K562 (cell line): ENCODE measurements at regions not wholly inside any gene's neighbourhood (a gene's known extent, or its start where the extent isn't known, plus 50 kb on each side); places are given as distances from the start of the nearest gene placed in this dataset.
A peak's percentile ranks its signal among the peaks of the same experiment; 100 is the strongest.

Source experiments
- ATAC-seq: fragments of 200-7000 bp; cut with Tn5 transposase; 3 replicates; pipeline ENCODE4 v1.9.1; 2020; ENCODE audit warnings: moderate library complexity
- BruUV-seq: library from RNA; stranded (reverse); fragments of 400-500 nt; replicated peaks from 2 replicates; lab custom pipeline; 2021; lab: Mats Ljungman, UMichigan
- CTCF ChIA-PET: fragments of 300-600 bp; formaldehyde crosslinking; extraction: SDS; loops from one replicate; lab custom pipeline; 2021; ENCODE audit warnings: low intra/inter-chr PET ratio; lab: Yijun Ruan, JAX
- POLR2A ChIA-PET: fragments of 300-600, 350-650 bp; sonication (Branson Sonifier 250); formaldehyde crosslinking; extraction: SDS; loops from one replicate; lab custom pipeline; 2021; ENCODE audit warnings: antibody characterized with exemption, inconsistent platforms; lab: Yijun Ruan, JAX
- DNase-seq, 4 experiments: peaks; one replicate each; pipeline versions ENCODE4 v3.0.0 to v3.0.0-alpha.2; 2011 to 2018; ENCODE audit warnings: low spot score in 3 of 4, mixed read lengths in 3 of 4; ENCODE audit errors: extremely low read depth in 1 of 4
- FAIRE-seq: peaks from 2 replicates; lab custom pipeline; 2011; peaks lifted over from hg19 to GRCh38; lab: Jason Lieb, UNC
- H2AFZ ChIP-seq: 2 replicates; pipeline ENCODE4 v1.6.0; 2011; ENCODE audit warnings: low read depth, low read length, control low read depth, inconsistent platforms
- H3K27ac ChIP-seq: fragments of 200-600 bp; 3 replicates; pipeline ENCODE4 v1.8.0; 2011; ENCODE audit warnings: low read depth, mild to moderate bottlenecking, control low read depth, inconsistent platforms, low read length, moderate library complexity, mixed read lengths; ENCODE audit errors: extremely low read depth
- H3K27me3 ChIP-seq, 2 experiments: fragments of 300-600 bp in 1 of 2; 2 replicates in 1 of 2; 3 replicates in 1 of 2; pipeline versions ENCODE4 v1.6.0 to v1.8.0; 2011; ENCODE audit warnings: inconsistent platforms in 2 of 2, low read length in 2 of 2, mild to moderate bottlenecking in 1 of 2, mixed read lengths in 1 of 2, moderate library complexity in 1 of 2; ENCODE audit not compliant: control insufficient read depth in 2 of 2, insufficient read depth in 2 of 2
- H3K36me3 ChIP-seq: fragments of 300-600 bp; 3 replicates; pipeline ENCODE4 v1.8.0; 2011; ENCODE audit warnings: mild to moderate bottlenecking, low read length, inconsistent platforms; ENCODE audit not compliant: control insufficient read depth, insufficient read depth
- H3K4me1 ChIP-seq, 2 experiments: fragments of 200-600 bp in 1 of 2; replicated peaks in 1 of 2; 2 replicates in 1 of 2; 3 replicates in 1 of 2; pipeline versions ENCODE4 v1.5.1 to v1.8.0; 2011; ENCODE audit warnings: inconsistent platforms in 2 of 2, low read length in 2 of 2, mild to moderate bottlenecking in 1 of 2, mixed read lengths in 1 of 2, moderate library complexity in 1 of 2; ENCODE audit not compliant: control insufficient read depth in 2 of 2, insufficient read depth in 2 of 2
- H3K4me2 ChIP-seq: 2 replicates; pipeline ENCODE4 v1.6.1; 2011; ENCODE audit warnings: low read length, control low read depth, inconsistent platforms, mixed read lengths; ENCODE audit not compliant: insufficient read depth
- H3K4me3 ChIP-seq: fragments of 200-600 bp; sonication (generic), shearing (Covaris generic); 2 replicates; pipeline ENCODE4 v1.5.1; 2016; ENCODE audit warnings: control low read depth, inconsistent platforms
- H3K79me2 ChIP-seq: fragments of 200-600 bp; 3 replicates; pipeline ENCODE4 v1.8.0; 2011; ENCODE audit warnings: low read length, inconsistent platforms; ENCODE audit not compliant: control insufficient read depth, insufficient read depth
- H3K9ac ChIP-seq, 2 experiments: 2 replicates each; pipeline versions ENCODE4 v1.6.0 to v1.6.1; 2011; ENCODE audit warnings: low read depth in 2 of 2, low read length in 2 of 2, control low read depth in 1 of 2, inconsistent platforms in 1 of 2, mild to moderate bottlenecking in 1 of 2, mixed read lengths in 1 of 2; ENCODE audit not compliant: insufficient read depth in 1 of 2
- H3K9me1 ChIP-seq: one replicate; pipeline ENCODE4 v1.6.0; 2011; ENCODE audit warnings: inconsistent platforms, mild to moderate bottlenecking, low read length, moderate library complexity; ENCODE audit not compliant: control insufficient read depth, insufficient read depth
- H3K9me3 ChIP-seq: replicated peaks from 2 replicates; pipeline ENCODE4 v1.5.1; 2011; ENCODE audit warnings: low read depth, low read length, inconsistent platforms; ENCODE audit not compliant: control insufficient read depth, insufficient read depth
- H4K20me1 ChIP-seq: replicated peaks from 2 replicates; pipeline ENCODE4 v1.6.1; 2011; ENCODE audit warnings: low read length, inconsistent platforms, mixed read lengths; ENCODE audit not compliant: control insufficient read depth, insufficient read depth
- ATF1 ChIP-seq, 2 experiments: fragments of 450-650 bp in 1 of 2; IDR thresholded peaks; 2 replicates each; pipeline ENCODE4 v1.6.1; 2016; ENCODE audit warnings: missing compliant biosample characterization in 1 of 2, missing genetic modification characterization in 1 of 2
- CHD2 ChIP-seq: IDR thresholded peaks from 2 replicates; pipeline ENCODE4 v1.6.1; 2011; ENCODE audit warnings: low read depth, low read length
- CTBP1 ChIP-seq: fragments of 450-650 bp; IDR thresholded peaks from 2 replicates; pipeline ENCODE4 v1.6.1; 2016; ENCODE audit warnings: borderline replicate concordance
- MTA2 ChIP-seq: fragments of 450-650 bp; IDR thresholded peaks from 2 replicates; pipeline ENCODE4 v1.6.1; 2016; ENCODE audit warnings: low read depth
- NCOA1 ChIP-seq: fragments of 450-650 bp; IDR thresholded peaks from 2 replicates; pipeline ENCODE4 v1.6.1; 2016; ENCODE audit warnings: low read depth
- POLR2AphosphoS5 ChIP-seq: IDR thresholded peaks from 2 replicates; pipeline ENCODE4 v1.6.1; 2011; ENCODE audit warnings: mild to moderate bottlenecking, low read depth, low read length, moderate library complexity; ENCODE audit not compliant: control insufficient read depth, insufficient read depth
- SREBF1 ChIP-seq: fragments of 150-350 bp; IDR thresholded peaks from 2 replicates; pipeline ENCODE4 v1.6.1; 2014; ENCODE audit warnings: antibody characterized with exemption, low read depth, low read length, borderline replicate concordance
- SRSF7 ChIP-seq: fragments of 200-400 bp; formaldehyde crosslinking; optimal IDR thresholded peaks from 2 replicates; pipeline ENCODE3; 2017; ENCODE audit warnings: mild to moderate bottlenecking, low read depth, low read length
- WGBS: fragments of 100-300 bp; shearing (Covaris generic); methylation state at CpG from one replicate; pipeline ENCODE4 v1.1.6; 2016; ENCODE audit warnings: low coverage, mixed read lengths; ENCODE audit not compliant: insufficient coverage; ENCODE audit errors: missing lambda C conversion rate; 5-methylcytosine and 5-hydroxymethylcytosine counted together
- in situ Hi-C: fragments of 300-500 bp; cut with MboI; formaldehyde crosslinking; loops from 4 replicates; pipeline ENCODE4 v1.15.0; 2018; ENCODE audit warnings: inconsistent platforms, mixed read lengths
- intact Hi-C: fragments of 100-400 bp; cut with micrococcal nuclease; formaldehyde crosslinking; loops from 2 replicates; pipeline ENCODE4 v1.14.2; 2022
- TF ChIP-seq, protein P1 (sequence below): IDR thresholded peaks from 2 replicates; pipeline ENCODE4 v1.6.1; 2014; ENCODE audit warnings: antibody characterized with exemption

DNA sequence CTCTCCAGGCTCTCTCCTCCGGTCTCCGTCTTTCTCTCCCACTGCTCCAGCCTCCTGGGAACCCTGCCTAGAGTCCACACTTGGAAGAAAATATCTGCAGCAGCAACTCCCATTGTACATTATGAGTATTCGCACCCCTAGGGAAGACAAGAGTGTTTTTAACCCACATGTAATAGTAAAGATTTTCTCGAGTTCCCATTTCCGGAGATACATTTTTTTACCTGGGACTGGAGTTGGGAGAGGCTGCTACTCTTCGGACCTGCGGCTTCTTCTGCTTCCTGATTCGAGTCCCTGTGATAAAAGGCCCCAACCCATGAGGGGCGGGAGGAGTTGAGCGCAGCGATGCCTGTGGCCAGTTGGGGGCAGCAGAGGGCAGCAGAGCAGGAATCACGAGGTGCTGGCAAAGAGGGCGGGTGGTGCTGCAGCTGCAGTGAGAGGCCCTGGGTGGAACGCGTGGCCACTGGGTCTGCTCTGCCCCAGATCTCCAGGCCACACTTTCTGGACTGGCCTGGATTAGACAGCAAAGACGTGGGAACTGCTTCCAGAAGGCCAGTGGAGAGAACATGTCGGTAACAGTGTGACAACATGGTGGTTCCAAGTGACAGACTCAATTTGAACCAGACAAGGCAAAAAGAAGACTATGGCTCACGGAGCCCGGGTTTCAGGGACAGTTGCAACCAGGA, 221.0 kb upstream of the CSF3R start (continued):
- TF ChIP-seq POLR2AphosphoS5, result no peak
- no peak for TF ChIP-seq ATF1 (CRISPR knock-in tag; IDR thresholded peaks at IDR 0.05)
- TF ChIP-seq ATF1 (tag; IDR thresholded peaks at IDR 0.05), result 0 out of 2 replicates have a peak, but pooled peaks have one; percentile 9
- TF ChIP-seq, protein P1, sequence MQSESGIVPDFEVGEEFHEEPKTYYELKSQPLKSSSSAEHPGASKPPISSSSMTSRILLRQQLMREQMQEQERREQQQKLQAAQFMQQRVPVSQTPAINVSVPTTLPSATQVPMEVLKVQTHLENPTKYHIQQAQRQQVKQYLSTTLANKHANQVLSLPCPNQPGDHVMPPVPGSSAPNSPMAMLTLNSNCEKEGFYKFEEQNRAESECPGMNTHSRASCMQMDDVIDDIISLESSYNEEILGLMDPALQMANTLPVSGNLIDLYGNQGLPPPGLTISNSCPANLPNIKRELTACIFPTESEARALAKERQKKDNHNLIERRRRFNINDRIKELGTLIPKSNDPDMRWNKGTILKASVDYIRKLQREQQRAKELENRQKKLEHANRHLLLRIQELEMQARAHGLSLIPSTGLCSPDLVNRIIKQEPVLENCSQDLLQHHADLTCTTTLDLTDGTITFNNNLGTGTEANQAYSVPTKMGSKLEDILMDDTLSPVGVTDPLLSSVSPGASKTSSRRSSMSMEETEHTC, result peak; percentile 100
- 0 out of 2 replicates have a peak, but pooled peaks have one; percentile 52 for TF ChIP-seq SREBF1
- peak; percentile 63; the same call in 1 of the 2 replicates for TF ChIP-seq CTBP1
- no peak for TF ChIP-seq SRSF7
- TF ChIP-seq MTA2, result no peak

DNA sequence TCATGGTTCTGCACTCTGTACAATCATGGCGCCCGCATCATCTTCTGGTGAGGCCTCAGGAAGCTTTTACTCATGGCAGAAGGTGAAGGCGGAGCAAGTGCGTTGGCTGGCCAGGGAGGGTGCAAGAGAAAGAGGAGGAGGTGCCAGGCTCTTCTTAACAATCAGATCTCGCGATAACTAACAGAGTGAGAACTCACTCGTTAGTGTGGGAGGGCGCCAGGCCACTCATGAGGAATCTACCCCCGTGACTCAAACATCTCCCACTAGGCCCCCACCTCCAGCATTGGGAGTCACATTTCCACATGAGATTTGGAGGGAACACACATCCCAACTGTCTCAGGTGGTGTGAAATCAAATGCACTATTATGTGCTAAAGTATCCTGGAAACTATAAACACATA, 220.2 kb upstream of the CSF3R start:
- DNase-seq (peak in 3 of 4 experiments; percentile 11 to 47 (median 43)), ATAC-seq (peak; percentile 31), FAIRE-seq (no peak)
- BruUV-seq, result no TSS peak
- Histone ChIP-seq H3K4me3 (no peak overlapping the region), H3K36me3 (no peaks in the 10 kb centered on the region), H3K27me3 (peaks cover 17 to 29% of the 10 kb centered on the region in 2 experiments; a peak in 3 of 5 replicates), H3K9ac (no peak overlapping the region), H3K9me1 (no peaks in the 10 kb centered on the region), H2AFZ (no peak overlapping the region; the same call in 1 of the 2 replicates), H3K79me2 (no peaks in the 10 kb centered on the region), H3K9me3 (no peaks in the 10 kb centered on the region), H3K27ac (no peak overlapping the region), H3K4me2 (no peak overlapping the region), H3K4me1 (peaks cover 0 to 3% of the 10 kb centered on the region in 2 experiments; a peak in 2 of 5 replicates), H4K20me1 (no peaks in the 10 kb centered on the region)
- in situ Hi-C loops (no loop called here), intact Hi-C loops (loop anchor here (2.0 to 10.0 kb wide), 5 partner anchors 126 to 732 kb away; no protein-coding TSS in a partner anchor)
- ChIA-PET POLR2A (no interaction called here), CTCF (interaction anchor here (0.8 kb wide), 1 partner anchor 732 kb away, joined by 3 read pairs; no protein-coding TSS in a partner anchor)
- WGBS, result 1% methylated on average over 9 of the region's 9 CpGs
- TF ChIP-seq CHD2 (peak; percentile 82), NCOA1 (no peak)
